ENCODE measurements at regions not wholly inside any gene's neighbourhood (a gene's known extent, or its start where the extent isn't known, plus 50 kb on each side); places are given as distances from the start of the nearest gene placed in this dataset.

DNA sequence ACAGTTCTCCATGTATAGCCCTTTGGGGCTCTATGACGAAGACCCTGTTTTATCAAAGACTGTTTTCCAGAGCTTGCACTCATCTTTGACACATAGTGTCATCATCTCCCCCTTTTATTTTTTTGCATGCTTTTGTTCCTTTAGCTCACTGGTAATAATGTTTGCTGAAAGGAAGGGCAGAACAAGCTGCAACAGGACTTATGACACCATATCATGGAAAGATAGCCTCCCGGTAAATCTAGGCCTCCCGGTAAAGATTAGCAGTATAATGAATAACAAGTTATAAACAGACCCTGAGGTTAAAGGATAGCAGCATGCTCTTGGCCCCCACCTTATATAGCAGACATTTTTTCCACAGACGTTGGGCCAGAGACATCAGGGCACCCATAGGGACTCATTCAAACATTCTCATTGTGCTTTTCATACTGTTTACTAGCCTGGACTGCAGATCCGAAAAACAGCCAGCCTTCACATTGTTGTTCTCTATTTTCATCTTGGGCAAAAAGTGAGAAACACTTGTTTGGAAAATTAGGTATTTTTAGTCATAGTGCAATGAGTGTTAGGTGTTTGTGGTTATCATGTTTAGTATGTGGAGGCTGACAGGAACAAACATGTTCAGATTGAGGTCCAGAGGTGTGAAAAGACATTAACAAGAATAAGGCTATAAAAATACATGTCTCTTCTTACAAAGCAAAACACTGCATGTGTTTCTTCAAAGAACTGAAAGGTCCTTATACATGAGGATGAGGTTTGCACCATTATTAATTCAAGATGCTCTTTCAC is 136.9 kb upstream of the SPRY2 start:
- no peaks in the 10 kb centered on the region for H3K36me3 ChIP-seq (ENCODE audit: control insufficient read depth in 4 of 4, insufficient read depth in 3 of 4, low read depth in 1 of 4, low read length in 3 of 4)
- H3K27ac ChIP-seq (ENCODE audit: low read depth in 1 of 2, low read length in 2 of 2): no peak overlapping the region
- H3K9me3 ChIP-seq (ENCODE audit: control insufficient read depth in 4 of 4, low read length in 3 of 4): no peaks in the 10 kb centered on the region
- H3K9ac ChIP-seq (ENCODE audit: low read depth in 1 of 2, low read length in 2 of 2): no peak overlapping the region
- H3K4me3 ChIP-seq (ENCODE audit: low read depth in 1 of 3, low read length in 3 of 3): no peak overlapping the region
- no peak for DNase-seq (ENCODE audit: low spot score)
- H3K27me3 ChIP-seq (ENCODE audit: control insufficient read depth in 4 of 4, insufficient read depth in 4 of 4, low read length in 3 of 4): no peaks in the 10 kb centered on the region
- TF ChIP-seq FOXA2 (IDR thresholded peaks at IDR 0.05) (no peak), RAD21 (IDR thresholded peaks at IDR 0.05) (peak in 1 of 2 donors; percentile 4), GABPA (IDR thresholded peaks at IDR 0.05 in 1 of 2, conservative IDR thresholded peaks at IDR 0.05 in 1 of 2) (no peak), HNF4G (IDR thresholded peaks at IDR 0.05) (no peak)
- WGBS: 62% methylated on average over 5 of the region's 5 CpGs
- H3K4me1 ChIP-seq (ENCODE audit: control insufficient read depth in 4 of 4, insufficient read depth in 4 of 4, low read length in 3 of 4): peaks cover 2 to 6% (median 4%) of the 10 kb centered on the region in 4 donors

DNA sequence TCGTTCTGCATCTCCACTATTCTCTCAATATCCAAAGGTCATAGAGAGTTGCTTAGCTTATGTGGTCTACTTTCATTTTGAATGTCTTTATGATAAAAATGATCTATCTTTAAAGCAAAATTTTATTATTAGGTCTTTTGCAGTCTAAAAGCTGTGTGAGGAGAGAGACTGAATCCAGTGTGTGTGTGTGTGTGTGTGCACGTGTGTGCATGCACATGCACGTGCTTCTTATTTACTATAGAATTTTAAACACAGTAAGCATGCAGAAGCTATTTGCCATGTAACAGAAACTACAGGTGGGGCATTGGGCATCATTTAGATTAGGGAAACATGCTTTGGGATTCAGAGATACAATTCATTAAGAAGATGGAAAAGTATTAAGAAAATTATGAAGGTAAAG is 136.0 kb upstream of the SPRY2 start:
- H3K9ac ChIP-seq (ENCODE audit: low read depth in 1 of 2, low read length in 2 of 2): peak overlapping the region in 1 of 2 donors; percentile 28
- 50% methylated on average over 3 of the region's 3 CpGs for WGBS
- no peak for DNase-seq (ENCODE audit: low spot score)
- no peak overlapping the region for H3K4me3 ChIP-seq (ENCODE audit: low read depth in 1 of 3, low read length in 3 of 3)
- no peaks in the 10 kb centered on the region for H3K9me3 ChIP-seq (ENCODE audit: control insufficient read depth in 4 of 4, low read length in 3 of 4)
- H3K4me1 ChIP-seq (ENCODE audit: control insufficient read depth in 4 of 4, insufficient read depth in 4 of 4, low read length in 3 of 4): peaks cover 2 to 6% (median 4%) of the 10 kb centered on the region in 4 donors
- H3K27me3 ChIP-seq (ENCODE audit: control insufficient read depth in 4 of 4, insufficient read depth in 4 of 4, low read length in 3 of 4): no peaks in the 10 kb centered on the region
- no peaks in the 10 kb centered on the region for H3K36me3 ChIP-seq (ENCODE audit: control insufficient read depth in 4 of 4, insufficient read depth in 3 of 4, low read depth in 1 of 4, low read length in 3 of 4)
- TF ChIP-seq ZBTB33 (IDR thresholded peaks at IDR 0.05) (no peak), GABPA (IDR thresholded peaks at IDR 0.05 in 1 of 2, conservative IDR thresholded peaks at IDR 0.05 in 1 of 2) (no peak), SP1 (IDR thresholded peaks at IDR 0.05) (no peak), YY1 (IDR thresholded peaks at IDR 0.05) (no peak), TAF1 (conservative IDR thresholded peaks at IDR 0.05) (no peak), FOXA2 (IDR thresholded peaks at IDR 0.05) (no peak), JUND (IDR thresholded peaks at IDR 0.05) (no peak), RAD21 (IDR thresholded peaks at IDR 0.05) (no peak)
- TF ChIP-seq, protein P1, sequence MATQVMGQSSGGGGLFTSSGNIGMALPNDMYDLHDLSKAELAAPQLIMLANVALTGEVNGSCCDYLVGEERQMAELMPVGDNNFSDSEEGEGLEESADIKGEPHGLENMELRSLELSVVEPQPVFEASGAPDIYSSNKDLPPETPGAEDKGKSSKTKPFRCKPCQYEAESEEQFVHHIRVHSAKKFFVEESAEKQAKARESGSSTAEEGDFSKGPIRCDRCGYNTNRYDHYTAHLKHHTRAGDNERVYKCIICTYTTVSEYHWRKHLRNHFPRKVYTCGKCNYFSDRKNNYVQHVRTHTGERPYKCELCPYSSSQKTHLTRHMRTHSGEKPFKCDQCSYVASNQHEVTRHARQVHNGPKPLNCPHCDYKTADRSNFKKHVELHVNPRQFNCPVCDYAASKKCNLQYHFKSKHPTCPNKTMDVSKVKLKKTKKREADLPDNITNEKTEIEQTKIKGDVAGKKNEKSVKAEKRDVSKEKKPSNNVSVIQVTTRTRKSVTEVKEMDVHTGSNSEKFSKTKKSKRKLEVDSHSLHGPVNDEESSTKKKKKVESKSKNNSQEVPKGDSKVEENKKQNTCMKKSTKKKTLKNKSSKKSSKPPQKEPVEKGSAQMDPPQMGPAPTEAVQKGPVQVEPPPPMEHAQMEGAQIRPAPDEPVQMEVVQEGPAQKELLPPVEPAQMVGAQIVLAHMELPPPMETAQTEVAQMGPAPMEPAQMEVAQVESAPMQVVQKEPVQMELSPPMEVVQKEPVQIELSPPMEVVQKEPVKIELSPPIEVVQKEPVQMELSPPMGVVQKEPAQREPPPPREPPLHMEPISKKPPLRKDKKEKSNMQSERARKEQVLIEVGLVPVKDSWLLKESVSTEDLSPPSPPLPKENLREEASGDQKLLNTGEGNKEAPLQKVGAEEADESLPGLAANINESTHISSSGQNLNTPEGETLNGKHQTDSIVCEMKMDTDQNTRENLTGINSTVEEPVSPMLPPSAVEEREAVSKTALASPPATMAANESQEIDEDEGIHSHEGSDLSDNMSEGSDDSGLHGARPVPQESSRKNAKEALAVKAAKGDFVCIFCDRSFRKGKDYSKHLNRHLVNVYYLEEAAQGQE (IDR thresholded peaks at IDR 0.05): no peak
- no peak overlapping the region for H3K27ac ChIP-seq (ENCODE audit: low read depth in 1 of 2, low read length in 2 of 2)

- Histone ChIP-seq H3K27me3 (ENCODE audit: control insufficient read depth in 4 of 4, insufficient read depth in 4 of 4, low read length in 3 of 4) (no peaks in the 10 kb centered on the region), H3K36me3 (ENCODE audit: control insufficient read depth in 4 of 4, insufficient read depth in 3 of 4, low read depth in 1 of 4, low read length in 3 of 4) (no peaks in the 10 kb centered on the region), H3K4me1 (ENCODE audit: control insufficient read depth in 4 of 4, insufficient read depth in 4 of 4, low read length in 3 of 4) (peaks cover 2 to 6% (median 4%) of the 10 kb centered on the region in 4 donors), H3K4me3 (ENCODE audit: low read depth in 1 of 3, low read length in 3 of 3) (no peak overlapping the region), H3K9ac (ENCODE audit: low read depth in 1 of 2, low read length in 2 of 2) (no peak overlapping the region), H3K9me3 (ENCODE audit: control insufficient read depth in 4 of 4, low read length in 3 of 4) (no peaks in the 10 kb centered on the region), H3K27ac (ENCODE audit: low read depth in 1 of 2, low read length in 2 of 2) (no peak overlapping the region)
- TF ChIP-seq RAD21 (IDR thresholded peaks at IDR 0.05) (peak in 1 of 2 donors; percentile 40), HNF4A (conservative IDR thresholded peaks at IDR 0.05) (no peak)
- 90% methylated on average over 2 of the region's 2 CpGs for WGBS
- no peak for DNase-seq (ENCODE audit: low spot score)
Observed at GRCh38 chr13:80475718-80476117, 134.8 kb upstream of the SPRY2 start.
